GM18519 (cell line): ENCODE measurements at regions not wholly inside any gene's neighbourhood (a gene's known extent, or its start where the extent isn't known, plus 50 kb on each side); places are given as distances from the start of the nearest gene placed in this dataset.

Experiments used
- ATAC-seq: cut with Tn5 transposase; IDR thresholded peaks from one replicate; pipeline ENCODE4 v1.9.1; 2021; ENCODE audit warnings: mild to moderate bottlenecking, moderate library complexity; ENCODE audit not compliant: unreplicated experiment, low FRiP score

GRCh38 chr4:52212702-52213101, 161.6 kb downstream of the SPATA18 start:
- no peak for ATAC-seq

- no peak for ATAC-seq
Observed at GRCh38 chr4:52231526-52231925, 180.4 kb downstream of the SPATA18 start.

GRCh38 chr4:52234561-52235440, 183.7 kb downstream of the SPATA18 start:
- ATAC-seq = no peak

DNA sequence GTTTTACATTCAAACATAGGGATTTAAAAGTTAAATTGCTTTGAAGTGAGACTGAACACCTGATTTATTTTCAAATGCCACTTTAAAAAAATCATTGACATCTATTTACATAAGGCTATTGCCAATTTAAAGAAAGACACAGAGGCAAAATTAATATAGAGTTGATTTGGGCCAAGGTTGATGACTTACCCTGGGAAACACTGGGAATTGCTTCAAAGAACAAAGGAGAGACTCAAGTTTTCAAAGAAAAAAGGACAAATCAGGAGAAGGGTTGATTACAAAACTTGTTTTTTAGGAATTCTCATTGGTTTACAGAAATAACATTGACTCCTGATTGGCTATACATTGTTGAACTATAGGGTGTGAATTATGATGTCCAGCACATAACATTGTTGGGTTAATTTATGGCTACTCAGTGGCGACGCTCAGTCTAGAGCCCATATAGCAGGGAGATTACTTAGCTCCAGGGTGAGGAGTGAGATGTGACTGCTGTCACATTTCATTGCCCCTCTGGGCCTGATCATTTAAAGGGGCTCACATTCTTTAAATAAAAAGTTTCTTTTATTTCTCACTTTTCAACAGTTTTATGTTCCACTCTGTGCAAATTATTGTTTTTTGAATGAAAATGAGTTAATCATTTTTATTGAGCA, 184.6 kb downstream of the SPATA18 start:
- no peak for ATAC-seq

- no peak for ATAC-seq
Observed at GRCh38 chr4:52241916-52242315, 190.8 kb downstream of the SPATA18 start.

- no peak for ATAC-seq
Observed at GRCh38 chr4:52243367-52243766, 192.3 kb downstream of the SPATA18 start.

- no peak for ATAC-seq
Observed at GRCh38 chr4:52244103-52244775, 193.1 kb downstream of the SPATA18 start.

DNA sequence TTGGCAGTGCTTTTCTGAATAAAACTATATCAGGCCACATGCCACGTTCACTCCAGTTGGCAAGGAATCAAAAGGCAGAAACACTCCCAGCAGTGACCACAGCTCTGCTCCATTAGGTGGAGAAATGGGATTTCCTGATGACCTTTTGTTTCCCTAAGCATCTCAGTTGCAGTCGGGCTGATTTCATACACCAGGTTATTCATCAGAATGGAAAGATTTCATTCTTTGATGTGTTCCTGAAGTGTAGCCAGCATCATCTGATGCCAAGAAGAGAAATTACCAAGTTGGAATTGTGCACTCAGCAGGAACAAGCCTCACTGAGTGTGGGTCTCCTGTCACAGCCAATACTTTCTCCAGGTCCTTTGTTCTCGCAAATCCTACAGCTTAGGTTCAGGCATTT, 193.7 kb downstream of the SPATA18 start:
- ATAC-seq = no peak

DNA sequence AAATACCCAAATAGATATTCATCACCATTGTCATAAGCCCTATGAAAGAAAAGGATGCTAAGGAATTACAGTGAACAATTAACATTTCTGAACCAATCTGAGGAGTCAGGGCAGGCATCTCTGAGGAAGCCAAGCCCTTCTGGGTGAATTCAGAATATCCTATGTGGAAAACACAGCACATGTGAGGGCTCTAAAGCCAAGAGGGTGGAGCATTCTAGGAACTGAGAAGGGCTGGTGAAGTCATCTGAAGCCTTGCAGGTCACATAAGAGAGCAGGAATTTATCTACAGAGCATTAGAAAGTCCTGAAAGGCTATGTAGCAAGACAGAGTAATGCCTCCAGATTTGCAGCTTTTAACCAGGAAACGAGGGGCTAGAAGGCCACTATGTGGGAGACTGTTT, 195.7 kb downstream of the SPATA18 start:
- no peak for ATAC-seq

DNA sequence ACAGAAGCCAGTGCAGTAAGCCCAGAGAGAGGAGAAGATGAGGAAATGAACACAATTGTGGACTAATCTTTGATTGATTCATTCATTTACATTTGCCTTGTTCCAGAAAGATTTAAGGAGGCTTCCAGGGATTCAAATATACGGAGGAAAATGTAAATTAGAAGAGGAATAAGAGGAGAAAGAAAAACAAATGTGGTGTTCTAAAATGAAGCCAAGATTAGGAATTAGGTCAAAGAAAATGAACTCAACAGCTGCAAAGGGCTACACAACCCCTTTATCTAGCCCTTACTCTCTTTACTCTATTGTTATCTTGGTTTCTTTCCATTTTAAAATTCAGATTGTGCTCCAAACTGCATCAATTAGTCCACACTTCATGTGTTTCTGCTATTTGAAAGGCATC, 196.8 kb downstream of the SPATA18 start:
- ATAC-seq = no peak

GRCh38 chr4:52248820-52249219, 197.7 kb downstream of the SPATA18 start:
- no peak for ATAC-seq

DNA sequence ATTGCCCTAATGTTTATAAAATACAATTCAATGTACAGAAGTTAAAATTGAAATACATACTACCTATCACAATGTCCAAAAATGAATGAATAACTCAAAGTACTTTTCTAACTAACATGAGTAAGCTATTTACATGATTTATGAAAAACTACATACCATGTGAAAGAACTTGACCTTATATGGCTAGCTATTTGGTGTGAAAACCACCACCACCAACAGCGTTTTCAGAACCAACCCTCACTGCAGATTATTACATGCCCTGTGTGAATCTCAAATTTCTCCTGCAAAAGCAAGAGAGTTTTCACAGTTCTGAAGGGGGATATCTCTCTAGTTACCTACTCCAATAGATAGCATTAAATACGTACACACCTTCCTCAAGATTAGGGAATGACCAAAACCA, 198.5 kb downstream of the SPATA18 start:
- ATAC-seq = no peak

- no peak for ATAC-seq
Observed at GRCh38 chr4:52250154-52250553, 199.1 kb downstream of the SPATA18 start.

DNA sequence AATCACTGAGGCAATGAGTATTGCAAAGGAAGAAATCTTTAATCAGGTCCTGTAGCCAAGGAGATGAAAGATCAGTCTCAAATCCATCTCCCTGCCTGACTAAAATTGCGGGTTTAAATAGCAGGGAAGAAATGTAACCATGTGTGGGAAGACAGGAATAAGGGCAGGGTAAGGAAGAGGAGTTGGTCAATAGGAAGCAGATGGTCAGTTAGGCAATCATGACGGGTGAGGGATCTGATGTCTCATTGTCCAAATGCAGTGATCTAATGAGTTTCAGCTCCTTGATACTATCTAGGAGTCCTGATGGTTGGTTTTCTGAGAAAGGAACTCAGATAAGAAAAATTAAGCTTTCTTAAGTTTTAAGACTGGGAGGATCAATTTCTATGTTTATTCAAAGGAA, 200.8 kb downstream of the SPATA18 start:
- no peak for ATAC-seq

DNA sequence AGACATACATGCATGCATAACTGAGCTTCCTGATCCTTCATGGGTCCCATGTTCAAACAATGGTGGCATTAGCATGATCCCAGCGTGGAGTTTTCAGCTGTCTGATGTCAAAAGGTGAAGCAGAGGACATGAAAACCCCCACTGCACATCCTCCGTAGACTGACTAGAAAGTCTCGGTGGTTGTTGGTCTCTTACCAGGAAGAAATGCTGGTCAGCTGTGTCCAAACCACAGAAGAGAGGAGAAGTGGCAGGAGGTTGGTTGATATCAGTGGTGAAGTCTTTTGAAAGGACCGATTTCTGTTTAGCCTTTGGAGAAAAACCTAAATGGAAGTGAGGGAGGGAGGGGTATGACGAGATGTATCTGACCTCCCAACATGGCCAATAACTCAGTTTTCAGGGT, 201.9 kb downstream of the SPATA18 start:
- ATAC-seq = no peak

DNA sequence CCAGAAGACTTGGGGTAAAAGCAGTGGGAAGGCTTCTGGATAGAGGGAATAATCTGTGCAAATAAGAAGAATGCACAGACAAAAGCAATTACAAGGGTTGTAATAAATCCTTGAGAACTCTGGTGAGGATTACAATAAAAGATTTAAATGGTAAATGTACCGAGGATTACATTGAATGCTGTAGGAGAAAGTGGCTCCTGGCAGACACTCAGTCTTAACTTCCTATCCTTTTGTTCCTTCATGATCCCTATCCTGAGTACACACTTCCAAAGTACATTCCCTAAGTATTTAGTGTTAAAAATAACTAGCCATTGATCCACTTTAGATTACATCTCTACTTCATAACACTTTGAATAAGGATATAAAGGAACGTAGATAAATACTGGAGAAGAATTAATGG, 205.4 kb downstream of the SPATA18 start:
- ATAC-seq = no peak

DNA sequence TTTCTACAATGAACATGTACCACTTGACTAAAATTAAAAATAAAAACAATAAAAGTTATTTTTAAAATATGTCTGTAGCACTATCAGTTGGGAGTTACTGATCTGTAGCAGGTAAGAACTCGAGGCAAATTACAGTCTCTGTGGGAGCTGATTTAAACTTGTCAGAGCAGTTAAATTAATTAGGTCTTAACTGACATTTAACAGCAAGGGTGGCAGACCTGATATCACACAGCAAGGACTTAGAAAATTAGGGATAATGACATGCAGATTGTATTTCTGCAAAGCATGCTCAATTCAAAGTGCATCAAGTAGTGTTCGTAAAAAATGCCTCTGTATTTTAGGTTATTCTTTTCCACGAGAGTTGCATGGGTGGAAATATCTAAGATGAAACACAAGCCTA, 208.9 kb downstream of the SPATA18 start:
- ATAC-seq = no peak

DNA sequence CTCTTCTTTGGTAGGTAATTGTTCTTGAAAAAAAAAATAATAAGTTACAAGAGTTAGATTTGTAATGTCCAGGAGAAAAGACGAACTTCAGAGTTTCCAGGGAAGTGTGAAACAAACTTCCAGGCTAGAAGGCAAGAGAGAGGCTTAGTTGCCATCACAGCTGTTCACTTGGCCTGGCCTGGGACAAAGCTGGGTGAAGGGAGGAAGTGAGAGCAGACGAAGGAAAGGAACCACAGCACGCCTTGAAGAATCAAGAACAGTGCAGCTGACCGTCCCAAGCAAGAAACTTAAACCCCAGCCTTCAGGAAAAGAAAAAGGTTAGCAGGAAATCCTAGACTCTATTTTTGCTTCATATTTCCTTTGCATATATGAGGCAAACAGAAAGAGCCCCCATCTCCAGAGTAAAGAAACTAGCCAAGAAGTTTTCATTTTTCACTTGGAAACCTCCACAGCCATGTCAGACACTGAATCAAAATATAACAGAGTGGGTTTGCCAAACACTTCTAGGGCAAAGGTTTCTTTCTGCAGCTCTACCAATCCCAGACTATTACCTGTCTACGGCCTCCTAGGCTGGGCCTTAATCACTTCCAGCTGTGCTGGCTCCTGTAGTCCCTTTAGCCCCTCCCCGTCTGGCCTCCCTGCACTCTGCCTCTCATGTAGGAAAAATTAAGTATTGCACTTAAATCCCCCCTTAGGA, 209.6 kb downstream of the SPATA18 start:
- ATAC-seq = no peak

DNA sequence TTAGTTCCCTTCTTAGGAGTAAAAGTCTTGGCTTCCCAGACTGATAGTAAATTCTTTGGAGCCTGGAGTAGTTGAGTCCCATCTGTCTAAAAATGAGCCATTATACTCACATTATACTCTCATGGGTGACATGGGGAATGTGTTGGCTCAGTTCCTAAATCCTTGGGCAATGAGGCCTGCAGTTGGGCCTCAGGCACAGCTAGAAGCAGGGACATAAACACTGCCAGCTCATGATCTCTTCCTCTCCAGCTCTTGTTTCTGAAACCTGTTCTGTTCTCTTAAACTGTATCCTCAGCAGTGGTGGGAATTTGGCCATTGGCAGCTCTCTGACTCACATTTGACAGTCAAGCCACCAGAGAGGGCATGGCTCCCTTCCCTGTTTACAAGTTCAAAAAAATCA, 212.5 kb downstream of the SPATA18 start:
- ATAC-seq = no peak

DNA sequence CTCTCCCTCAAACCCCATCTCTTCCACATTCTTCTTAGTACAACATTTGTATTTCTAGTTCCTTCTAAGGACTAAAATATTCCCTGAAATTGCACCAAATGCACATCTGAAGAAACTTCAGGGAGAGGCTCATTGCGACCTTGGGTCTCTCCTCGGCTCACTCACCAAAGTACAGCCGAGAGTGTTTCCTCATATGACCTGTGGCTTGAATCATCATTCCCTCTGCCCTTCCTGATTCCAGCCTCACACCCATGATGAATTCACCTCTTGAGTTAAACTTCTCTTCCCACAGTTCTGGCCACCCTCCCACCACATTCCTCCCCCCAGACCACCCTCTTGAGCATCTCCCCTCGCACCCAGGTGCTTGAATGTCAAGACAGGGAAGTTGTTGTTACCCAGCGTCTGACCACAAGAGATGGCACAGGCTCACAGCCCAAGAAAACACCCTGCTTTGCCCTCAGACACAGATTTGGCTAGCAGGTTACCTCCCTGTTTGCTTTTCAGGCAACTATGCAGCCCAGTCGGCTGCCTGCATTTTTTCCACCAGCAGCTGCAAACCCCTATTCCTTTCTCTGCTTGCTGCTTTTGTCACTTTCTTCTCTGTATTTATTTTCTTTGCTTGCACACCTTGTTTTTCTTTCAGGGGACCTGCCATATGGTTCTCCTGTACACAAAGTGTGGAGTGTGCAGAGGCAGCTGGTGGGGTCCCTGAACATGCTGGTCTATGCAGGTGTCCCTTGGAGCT, 214.8 kb downstream of the SPATA18 start:
- ATAC-seq = no peak
